Forelimb muscle (tissue), 1 donor: ENCODE measurements at regions not wholly inside any gene's neighbourhood (a gene's known extent, or its start where the extent isn't known, plus 50 kb on each side); places are given as distances from the start of the nearest gene placed in this dataset.
"Not testable (repeated sequence)": the region's sequence is repeated elsewhere in the genome, so short reads cannot be mapped to it uniquely, and the experiment has no call there.

Source experiments
- DNase-seq: peaks from one replicate; pipeline ENCODE4 v3.0.0-alpha.2; 2013; ENCODE audit warnings: low read depth

GRCh38 chr15:30755036-30755687, 129.2 kb downstream of the ARHGAP11B start:
- not testable (repeated sequence) for DNase-seq

- DNase-seq, result not testable (repeated sequence)
Measured at GRCh38 chr15:30760633-30761032, 134.7 kb downstream of the ARHGAP11B start.

GRCh38 chr15:30761365-30761764, 135.4 kb downstream of the ARHGAP11B start:
- not testable (repeated sequence) for DNase-seq

GRCh38 chr15:30769390-30770124, 134.2 kb upstream of the FAN1 start:
- not testable (repeated sequence) for DNase-seq

- DNase-seq, result no peak
Measured at GRCh38 chr15:30770759-30771158, 133.0 kb upstream of the FAN1 start.

- DNase-seq, result no peak
Measured at GRCh38 chr15:30783019-30783418, 120.7 kb upstream of the FAN1 start.

- no peak for DNase-seq
Measured at GRCh38 chr15:30788595-30788994, 115.1 kb upstream of the FAN1 start.

- no peak for DNase-seq
Measured at GRCh38 chr15:30791239-30792175, 112.2 kb upstream of the FAN1 start.

GRCh38 chr15:30792843-30793242, 110.9 kb upstream of the FAN1 start:
- DNase-seq, result not testable (repeated sequence)

- DNase-seq, result no peak
Measured at GRCh38 chr15:30794388-30794787, 109.3 kb upstream of the FAN1 start.

- DNase-seq, result not testable (repeated sequence)
Measured at GRCh38 chr15:30799565-30799964, 104.2 kb upstream of the FAN1 start.

GRCh38 chr15:30801140-30801895, 102.4 kb upstream of the FAN1 start:
- not testable (repeated sequence) for DNase-seq

GRCh38 chr15:30802001-30802400, 101.7 kb upstream of the FAN1 start:
- not testable (repeated sequence) for DNase-seq

- DNase-seq, result not testable (repeated sequence)
Measured at GRCh38 chr15:30803703-30804102, 100.0 kb upstream of the FAN1 start.

GRCh38 chr15:30816430-30816829, 87.3 kb upstream of the FAN1 start:
- no peak for DNase-seq

- DNase-seq, result not testable (repeated sequence)
Measured at GRCh38 chr15:30823068-30823813, 80.5 kb upstream of the FAN1 start.

GRCh38 chr15:30824518-30825195, 79.1 kb upstream of the FAN1 start:
- no peak for DNase-seq

GRCh38 chr15:30827625-30828303, 76.0 kb upstream of the FAN1 start:
- DNase-seq, result no peak

GRCh38 chr15:30828304-30828639, 75.4 kb upstream of the FAN1 start:
- DNase-seq, result not testable (repeated sequence)

GRCh38 chr15:30830961-30831360, 72.8 kb upstream of the FAN1 start:
- DNase-seq, result no peak
